ENCODE measurements at regions not wholly inside any gene's neighbourhood (a gene's known extent, or its start where the extent isn't known, plus 50 kb on each side); places are given as distances from the start of the nearest gene placed in this dataset.

DNA sequence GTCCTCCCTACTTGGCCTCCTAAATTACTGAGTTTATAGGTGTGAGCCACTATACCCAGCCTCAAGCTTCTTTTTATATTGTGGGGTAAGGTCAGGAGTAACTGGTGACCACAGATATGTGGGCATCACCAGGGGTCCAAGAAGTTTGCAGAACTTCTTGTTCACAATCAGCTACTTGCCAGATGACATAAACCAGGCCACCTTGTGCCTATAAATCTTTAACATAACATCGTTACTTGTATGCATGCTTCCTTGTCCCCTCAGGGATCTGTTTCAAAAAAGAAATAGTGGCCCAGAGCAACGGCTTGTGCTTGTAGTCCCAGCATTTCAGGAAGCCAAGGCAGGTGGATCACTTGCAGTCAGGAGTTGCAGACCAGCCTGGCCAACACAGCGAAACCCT is 115.1 kb upstream of the FAM174B start:
- no peak overlapping the region for H3K4me2 ChIP-seq (ENCODE audit: low read depth, low read length)

More for the DNA sequence above, 115.1 kb upstream of the FAM174B start:
- intact Hi-C loops (cut with micrococcal nuclease) (no loop called here), dilution Hi-C loops (cut with HindIII; ENCODE audit: low sequenced_read_pairs, unreplicated experiment) (no loop called here), in situ Hi-C loops (cut with MboI; ENCODE audit: low sequenced_read_pairs) (no loop called here)
- CTCF ChIA-PET, result no interaction called here
- H2BK5ac ChIP-seq (ENCODE audit: low read depth, low read length, poor library complexity, severe bottlenecking), result no peak overlapping the region
- H2AK5ac ChIP-seq (ENCODE audit: low read depth, low read length), result no peak overlapping the region
- DNase-seq (no peak), ATAC-seq (ENCODE audit: low read depth) (no peak)
- no peak overlapping the region for H3K4me3 ChIP-seq (ENCODE audit: insufficient read depth, low read depth, low read length)
- no peak overlapping the region for H3K56ac ChIP-seq (ENCODE audit: extremely low read depth, insufficient read depth, low read length)
- 75% methylated on average over 1 of the region's 3 CpGs; no CpG with 5 or more reads in 1 of the 2 experiments for WGBS, 2 experiments (ENCODE audit: extremely low coverage in 2 of 2, insufficient read length in 1 of 2)
- H3K14ac ChIP-seq (replicated peaks; ENCODE audit: low read depth, low read length), result no peak overlapping the region
- no peak overlapping the region for H4K5ac ChIP-seq (ENCODE audit: low read depth, low read length)
- H2AK9ac ChIP-seq (replicated peaks; ENCODE audit: low read depth, low read length, poor library complexity), result no peak overlapping the region
- no peak overlapping the region for H3K27ac ChIP-seq (ENCODE audit: insufficient read depth, low read length)
- no peaks in the 10 kb centered on the region for H4K20me1 ChIP-seq (ENCODE audit: insufficient read depth, low read length)
- TF ChIP-seq FOS (IDR thresholded peaks at IDR 0.05; ENCODE audit: low read depth, low read length) (no peak), RAD21 (IDR thresholded peaks at IDR 0.05; ENCODE audit: low read length) (no peak), RFX5 (IDR thresholded peaks at IDR 0.05; ENCODE audit: low read depth, low read length) (no peak), MXI1 (IDR thresholded peaks at IDR 0.05; ENCODE audit: borderline replicate concordance, low read depth, low read length) (no peak), NFE2L2 (IDR thresholded peaks at IDR 0.05; ENCODE audit: low read depth, low read length) (no peak), POLR2A (IDR thresholded peaks at IDR 0.05; ENCODE audit: low read depth, low read length) (no peak), CHD1 (IDR thresholded peaks at IDR 0.05; ENCODE audit: low read depth, low read length) (no peak), MAZ (IDR thresholded peaks at IDR 0.05; ENCODE audit: borderline replicate concordance, low read depth, low read length) (no peak), MAFK (IDR thresholded peaks at IDR 0.05; ENCODE audit: low read depth, low read length) (no peak)
- TF ChIP-seq, protein P1, sequence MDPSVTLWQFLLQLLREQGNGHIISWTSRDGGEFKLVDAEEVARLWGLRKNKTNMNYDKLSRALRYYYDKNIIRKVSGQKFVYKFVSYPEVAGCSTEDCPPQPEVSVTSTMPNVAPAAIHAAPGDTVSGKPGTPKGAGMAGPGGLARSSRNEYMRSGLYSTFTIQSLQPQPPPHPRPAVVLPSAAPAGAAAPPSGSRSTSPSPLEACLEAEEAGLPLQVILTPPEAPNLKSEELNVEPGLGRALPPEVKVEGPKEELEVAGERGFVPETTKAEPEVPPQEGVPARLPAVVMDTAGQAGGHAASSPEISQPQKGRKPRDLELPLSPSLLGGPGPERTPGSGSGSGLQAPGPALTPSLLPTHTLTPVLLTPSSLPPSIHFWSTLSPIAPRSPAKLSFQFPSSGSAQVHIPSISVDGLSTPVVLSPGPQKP (IDR thresholded peaks at IDR 0.05; ENCODE audit: borderline replicate concordance, low read depth, low read length), result no peak
- H2BK15ac ChIP-seq (ENCODE audit: low read depth, low read length), result no peak overlapping the region
- no peak overlapping the region for H2BK20ac ChIP-seq (ENCODE audit: low read depth, low read length)
- no peaks in the 10 kb centered on the region for H3K9me3 ChIP-seq (ENCODE audit: control insufficient read depth, insufficient read depth, low read length)
- no peaks in the 10 kb centered on the region for H3K36me3 ChIP-seq (ENCODE audit: control insufficient read depth, insufficient read depth, low read length)
- no peaks in the 10 kb centered on the region for H3K4me1 ChIP-seq (ENCODE audit: control insufficient read depth, insufficient read depth, low read length)
- H2BK120ac ChIP-seq (ENCODE audit: low read depth, low read length), result no peak overlapping the region
- no peaks in the 10 kb centered on the region for H3K79me1 ChIP-seq (ENCODE audit: low read depth in 1 of 2, low read length in 2 of 2)
- H3K27me3 ChIP-seq (ENCODE audit: control insufficient read depth, insufficient read depth, low read length), result no peaks in the 10 kb centered on the region
- no peak overlapping the region for H4K8ac ChIP-seq (ENCODE audit: low read depth in 2 of 2, low read length in 2 of 2)
- no peak overlapping the region for H3K4ac ChIP-seq (ENCODE audit: low read depth, low read length)
- H2AFZ ChIP-seq (replicated peaks; ENCODE audit: low read length, poor library complexity), result no peak overlapping the region
- no TSS peak for BruUV-seq (replicated peaks)
- no peak overlapping the region for H3K9ac ChIP-seq (ENCODE audit: low read depth, low read length)
- no peaks in the 10 kb centered on the region for H3K9me1 ChIP-seq (ENCODE audit: insufficient read depth, low read length)
- H3K23ac ChIP-seq (ENCODE audit: low read depth, low read length), result no peak overlapping the region
- POLR2A ChIA-PET (ENCODE audit: unreplicated experiment), result no interaction called here
- H4K91ac ChIP-seq (ENCODE audit: insufficient read depth, low read depth, low read length), result no peak overlapping the region
- no peak overlapping the region for H3K18ac ChIP-seq (ENCODE audit: low read depth, low read length)
